ENCODE measurements at regions not wholly inside any gene's neighbourhood (a gene's known extent, or its start where the extent isn't known, plus 50 kb on each side); places are given as distances from the start of the nearest gene placed in this dataset.

GRCh38 chr6:169972736-169973135 is 221.3 kb downstream of the ERMARD start:
- Histone ChIP-seq H3K4me3 (no peak overlapping the region), H3K9me3 (no peaks in the 10 kb centered on the region), H3K27me3 (no peaks in the 10 kb centered on the region), H3K36me3 (ENCODE audit: low read depth, missing control alignments) (no peaks in the 10 kb centered on the region), H3K27ac (no peak overlapping the region), H3K4me1 (no peaks in the 10 kb centered on the region)
- intact Hi-C loops (cut with DNase I; ENCODE audit: low total_unique reads) = no loop called here
- no peak for DNase-seq
- TF ChIP-seq CTCF (IDR thresholded peaks at IDR 0.05) = no peak
- TF ChIP-seq POLR2A (IDR thresholded peaks at IDR 0.05) = no peak
- WGBS, 2 donors = 73 to 86% methylated on average over 1 to 2 of the region's 2 CpGs

- H3K27me3 ChIP-seq = no peaks in the 10 kb centered on the region
- no peaks in the 10 kb centered on the region for H3K36me3 ChIP-seq (ENCODE audit: low read depth, missing control alignments)
- no peaks in the 10 kb centered on the region for H3K4me1 ChIP-seq
- no peak overlapping the region for H3K4me3 ChIP-seq
- H3K9me3 ChIP-seq = no peaks in the 10 kb centered on the region
- TF ChIP-seq POLR2A (IDR thresholded peaks at IDR 0.05) = no peak
- TF ChIP-seq CTCF (IDR thresholded peaks at IDR 0.05) = no peak
- intact Hi-C loops (cut with DNase I; ENCODE audit: low total_unique reads) = no loop called here
- DNase-seq = no peak
- 92 to 96% methylated on average over 11 to 15 of the region's 15 CpGs for WGBS, 2 donors
- no peak overlapping the region for H3K27ac ChIP-seq
Observed at GRCh38 chr6:169972101-169972651, 220.8 kb downstream of the ERMARD start.

- no peaks in the 10 kb centered on the region for H3K4me1 ChIP-seq
- H3K4me3 ChIP-seq = no peak overlapping the region
- no peak for DNase-seq
- no peak overlapping the region for H3K27ac ChIP-seq
- no peaks in the 10 kb centered on the region for H3K9me3 ChIP-seq
- intact Hi-C loops (cut with DNase I; ENCODE audit: low total_unique reads) = no loop called here
- no peaks in the 10 kb centered on the region for H3K27me3 ChIP-seq
- 96 to 98% methylated on average over 17 to 37 of the region's 38 CpGs for WGBS, 2 donors
- TF ChIP-seq POLR2A (IDR thresholded peaks at IDR 0.05) (no peak), CTCF (IDR thresholded peaks at IDR 0.05) (no peak)
- H3K36me3 ChIP-seq (ENCODE audit: low read depth, missing control alignments) = no peaks in the 10 kb centered on the region
Observed at GRCh38 chr6:169971081-169971861, 219.8 kb downstream of the ERMARD start.

GRCh38 chr6:169970306-169970988 is 219.0 kb downstream of the ERMARD start:
- intact Hi-C loops (cut with DNase I; ENCODE audit: low total_unique reads) = no loop called here
- DNase-seq = no peak
- Histone ChIP-seq H3K9me3 (no peaks in the 10 kb centered on the region), H3K4me3 (no peak overlapping the region), H3K4me1 (no peaks in the 10 kb centered on the region), H3K27me3 (no peaks in the 10 kb centered on the region), H3K36me3 (ENCODE audit: low read depth, missing control alignments) (no peaks in the 10 kb centered on the region), H3K27ac (no peak overlapping the region)
- 90 to 94% methylated on average over 9 to 19 of the region's 19 CpGs for WGBS, 2 donors
- TF ChIP-seq POLR2A (IDR thresholded peaks at IDR 0.05) = no peak
- TF ChIP-seq CTCF (IDR thresholded peaks at IDR 0.05) = no peak

All from testis (tissue), 2 donors.